ENCODE measurements at regions not wholly inside any gene's neighbourhood (a gene's known extent, or its start where the extent isn't known, plus 50 kb on each side); places are given as distances from the start of the nearest gene placed in this dataset.

GRCh38 chr16:65224471-65224870, 102.6 kb upstream of the CDH11 start:
- WGBS, 2 donors = 79 to 84% methylated on average over 2 of the region's 2 CpGs
- no peak for DNase-seq
- Histone ChIP-seq H3K4me1 (no peaks in the 10 kb centered on the region), H3K27ac (no peak overlapping the region), H3K4me3 (no peak overlapping the region), H3K27me3 (no peaks in the 10 kb centered on the region), H3K9me3 (no peaks in the 10 kb centered on the region), H3K36me3 (no peaks in the 10 kb centered on the region)
- no peak for TF ChIP-seq POLR2AphosphoS5 (IDR thresholded peaks at IDR 0.05)
- TF ChIP-seq POLR2A (IDR thresholded peaks at IDR 0.05) = no peak
- no peak for TF ChIP-seq EP300 (IDR thresholded peaks at IDR 0.05)
- TF ChIP-seq, protein P1, sequence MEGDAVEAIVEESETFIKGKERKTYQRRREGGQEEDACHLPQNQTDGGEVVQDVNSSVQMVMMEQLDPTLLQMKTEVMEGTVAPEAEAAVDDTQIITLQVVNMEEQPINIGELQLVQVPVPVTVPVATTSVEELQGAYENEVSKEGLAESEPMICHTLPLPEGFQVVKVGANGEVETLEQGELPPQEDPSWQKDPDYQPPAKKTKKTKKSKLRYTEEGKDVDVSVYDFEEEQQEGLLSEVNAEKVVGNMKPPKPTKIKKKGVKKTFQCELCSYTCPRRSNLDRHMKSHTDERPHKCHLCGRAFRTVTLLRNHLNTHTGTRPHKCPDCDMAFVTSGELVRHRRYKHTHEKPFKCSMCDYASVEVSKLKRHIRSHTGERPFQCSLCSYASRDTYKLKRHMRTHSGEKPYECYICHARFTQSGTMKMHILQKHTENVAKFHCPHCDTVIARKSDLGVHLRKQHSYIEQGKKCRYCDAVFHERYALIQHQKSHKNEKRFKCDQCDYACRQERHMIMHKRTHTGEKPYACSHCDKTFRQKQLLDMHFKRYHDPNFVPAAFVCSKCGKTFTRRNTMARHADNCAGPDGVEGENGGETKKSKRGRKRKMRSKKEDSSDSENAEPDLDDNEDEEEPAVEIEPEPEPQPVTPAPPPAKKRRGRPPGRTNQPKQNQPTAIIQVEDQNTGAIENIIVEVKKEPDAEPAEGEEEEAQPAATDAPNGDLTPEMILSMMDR (IDR thresholded peaks at IDR 0.05) = no peak
- intact Hi-C loops (cut with DNase I) = no loop called here

- Histone ChIP-seq H3K9me3 (no peaks in the 10 kb centered on the region), H3K4me3 (no peak overlapping the region), H3K4me1 (no peaks in the 10 kb centered on the region), H3K27ac (no peak overlapping the region), H3K36me3 (no peaks in the 10 kb centered on the region), H3K27me3 (no peaks in the 10 kb centered on the region)
- WGBS, 2 donors = 66% methylated on average over 3 of the region's 3 CpGs
- DNase-seq = no peak
- intact Hi-C loops (cut with DNase I) = no loop called here
- TF ChIP-seq POLR2AphosphoS5 (IDR thresholded peaks at IDR 0.05) (no peak), POLR2A (IDR thresholded peaks at IDR 0.05) (no peak), EP300 (IDR thresholded peaks at IDR 0.05) (no peak)
- TF ChIP-seq, protein P1 (IDR thresholded peaks at IDR 0.05) = no peak
Observed at GRCh38 chr16:65223335-65223734, 101.5 kb upstream of the CDH11 start.

- Histone ChIP-seq H3K36me3 (no peaks in the 10 kb centered on the region), H3K9me3 (no peaks in the 10 kb centered on the region), H3K4me1 (no peaks in the 10 kb centered on the region), H3K4me3 (no peak overlapping the region), H3K27ac (no peak overlapping the region), H3K27me3 (no peaks in the 10 kb centered on the region)
- TF ChIP-seq EP300 (IDR thresholded peaks at IDR 0.05) (no peak), POLR2A (IDR thresholded peaks at IDR 0.05) (no peak), POLR2AphosphoS5 (IDR thresholded peaks at IDR 0.05) (no peak)
- TF ChIP-seq, protein P1 (IDR thresholded peaks at IDR 0.05) = no peak
- intact Hi-C loops (cut with DNase I) = no loop called here
- DNase-seq = no peak
- 61 to 66% methylated on average over 6 of the region's 6 CpGs for WGBS, 2 donors
Observed at GRCh38 chr16:65222536-65222935, 100.7 kb upstream of the CDH11 start.

DNA sequence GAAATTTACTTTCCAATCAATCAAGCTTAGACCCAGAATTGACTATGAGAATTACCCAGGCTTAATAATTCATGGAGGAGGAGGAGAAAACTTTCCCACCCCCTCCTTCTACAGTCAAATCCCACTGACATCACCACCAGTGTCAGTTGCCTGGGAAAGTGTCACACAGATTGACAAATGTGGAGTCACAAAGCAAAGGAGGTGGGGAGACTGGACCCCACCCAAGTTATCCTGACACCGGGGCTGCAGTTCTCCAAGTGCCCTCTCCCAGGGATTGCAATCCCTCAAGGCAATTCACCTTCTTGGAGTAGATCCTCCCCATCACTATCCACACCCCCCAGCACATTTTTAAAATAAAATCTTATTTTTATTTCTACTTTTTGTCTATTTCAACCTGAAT, 100.2 kb upstream of the CDH11 start:
- intact Hi-C loops (cut with DNase I) = no loop called here
- no peaks in the 10 kb centered on the region for H3K4me1 ChIP-seq
- no peaks in the 10 kb centered on the region for H3K9me3 ChIP-seq
- TF ChIP-seq POLR2A (IDR thresholded peaks at IDR 0.05) = no peak
- no peak for TF ChIP-seq POLR2AphosphoS5 (IDR thresholded peaks at IDR 0.05)
- TF ChIP-seq, protein P1 (IDR thresholded peaks at IDR 0.05) = no peak
- TF ChIP-seq EP300 (IDR thresholded peaks at IDR 0.05) = no peak
- no peak overlapping the region for H3K27ac ChIP-seq
- 80 to 93% methylated on average over 1 of the region's 1 CpG for WGBS, 2 donors
- no peaks in the 10 kb centered on the region for H3K36me3 ChIP-seq
- DNase-seq = no peak
- no peak overlapping the region for H3K4me3 ChIP-seq
- H3K27me3 ChIP-seq = no peaks in the 10 kb centered on the region

- Histone ChIP-seq H3K9me3 (no peaks in the 10 kb centered on the region), H3K27me3 (no peaks in the 10 kb centered on the region), H3K27ac (no peak overlapping the region), H3K36me3 (no peaks in the 10 kb centered on the region), H3K4me1 (no peaks in the 10 kb centered on the region), H3K4me3 (no peak overlapping the region)
- WGBS, 2 donors = 97 to 100% methylated on average over 1 of the region's 1 CpG
- no peak for TF ChIP-seq POLR2AphosphoS5 (IDR thresholded peaks at IDR 0.05)
- no peak for TF ChIP-seq POLR2A (IDR thresholded peaks at IDR 0.05)
- TF ChIP-seq, protein P1 (IDR thresholded peaks at IDR 0.05) = no peak
- no peak for TF ChIP-seq EP300 (IDR thresholded peaks at IDR 0.05)
- no peak for DNase-seq
- intact Hi-C loops (cut with DNase I) = no loop called here
Observed at GRCh38 chr16:65219786-65220185, 97.9 kb upstream of the CDH11 start.
